HG02840 (cell line): ENCODE measurements at regions not wholly inside any gene's neighbourhood (a gene's known extent, or its start where the extent isn't known, plus 50 kb on each side); places are given as distances from the start of the nearest gene placed in this dataset.

ENCODE experiments used
- ATAC-seq: cut with Tn5 transposase; IDR thresholded peaks from one replicate; pipeline ENCODE4 v1.9.1; 2021; ENCODE audit warnings: mild to moderate bottlenecking, moderate library complexity, moderate number of reproducible peaks; ENCODE audit not compliant: unreplicated experiment, low FRiP score

DNA sequence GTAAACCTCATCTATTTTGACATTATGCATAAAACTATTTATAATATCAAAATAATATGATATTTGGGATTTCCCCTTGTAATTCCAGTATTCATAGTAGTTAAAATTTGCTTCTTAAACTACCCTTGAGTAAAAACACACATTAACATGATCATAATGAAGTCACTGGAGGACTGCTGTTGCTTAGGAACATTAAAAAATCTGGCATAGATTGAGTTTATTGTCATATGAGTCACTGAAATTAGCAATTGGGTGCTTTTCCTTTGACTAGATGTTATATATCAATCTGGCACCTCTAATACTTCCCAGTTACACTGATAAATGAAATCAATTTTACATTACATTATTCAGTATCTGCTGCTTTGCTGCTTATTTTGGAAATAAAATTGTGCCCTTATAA is 57.0 kb upstream of the ZC3H15 start:
- no peak for ATAC-seq

DNA sequence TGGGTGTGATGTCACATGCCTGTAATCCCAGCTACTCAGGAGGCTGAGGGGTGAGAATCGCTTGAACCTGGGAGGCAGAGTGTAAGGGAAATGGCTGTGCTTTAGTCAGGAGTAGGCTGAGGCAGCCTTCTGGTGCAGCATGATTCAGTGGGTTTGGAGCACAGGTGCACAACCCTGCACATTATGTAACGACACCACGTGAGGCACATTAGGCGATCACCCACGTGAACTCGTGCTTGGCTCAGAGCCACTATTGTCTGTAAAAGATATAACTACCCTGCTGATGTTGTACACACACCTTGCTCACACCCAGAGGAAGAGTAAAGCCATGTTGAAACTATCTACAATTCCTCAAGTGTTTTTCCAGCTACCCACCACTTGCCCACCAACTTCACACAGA is 54.8 kb upstream of the ZC3H15 start:
- no peak for ATAC-seq

DNA sequence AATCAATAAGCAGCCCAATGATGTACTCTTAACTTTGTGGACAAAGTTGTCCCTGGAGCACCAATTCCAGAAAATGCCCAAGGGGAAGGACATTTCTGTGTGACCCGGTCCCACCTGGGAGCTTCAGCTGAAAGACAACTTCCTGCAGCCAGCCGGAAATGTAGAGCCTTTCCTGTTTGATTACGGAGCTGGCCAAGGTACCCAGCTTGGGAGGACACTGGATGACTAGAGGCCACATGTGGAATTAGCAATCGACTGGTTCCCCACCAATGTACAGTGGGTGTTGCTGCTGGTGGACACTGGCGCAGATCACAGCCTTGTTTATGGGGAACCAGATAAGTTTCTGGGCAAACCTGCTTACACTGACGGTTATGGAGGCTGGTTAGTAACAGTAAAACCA is 53.0 kb upstream of the ZC3H15 start:
- ATAC-seq, result no peak

DNA sequence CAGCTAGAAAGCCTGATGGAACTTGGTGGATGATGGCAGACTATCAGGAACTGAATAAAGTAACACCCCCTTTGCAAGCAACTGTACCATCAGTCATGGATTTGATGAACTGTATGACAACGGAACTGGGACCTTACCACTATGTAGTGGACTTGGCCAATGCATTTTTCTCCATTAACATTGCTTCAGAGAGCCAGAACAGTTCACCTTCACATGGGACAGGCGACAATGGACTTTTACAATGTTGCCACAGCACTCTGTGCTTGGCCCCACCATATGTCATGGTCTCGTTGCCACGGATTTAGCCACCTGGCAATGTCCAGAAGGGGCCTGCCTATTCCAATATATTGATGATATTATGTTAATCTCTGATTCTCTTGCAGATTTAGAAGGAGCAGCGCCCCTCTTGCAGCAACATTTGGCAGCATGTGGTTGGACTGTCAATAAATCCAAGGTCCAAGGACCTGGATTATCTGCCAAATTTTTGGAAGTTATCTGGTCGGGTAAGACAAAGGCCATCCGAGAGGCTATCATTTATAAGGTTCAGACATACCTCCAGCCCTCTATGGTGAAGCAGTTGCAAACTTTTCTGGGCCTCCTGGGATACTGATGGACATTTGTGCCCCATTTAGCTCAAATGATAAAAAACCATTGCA is 52.2 kb upstream of the ZC3H15 start:
- no peak for ATAC-seq
